22Rv1 (cell line): ENCODE measurements at regions not wholly inside any gene's neighbourhood (a gene's known extent, or its start where the extent isn't known, plus 50 kb on each side); places are given as distances from the start of the nearest gene placed in this dataset.
"Not testable (repeated sequence)": the region's sequence is repeated elsewhere in the genome, so short reads cannot be mapped to it uniquely, and the experiment has no call there.

Experiments used
- CTCF ChIP-seq: fragments of 450-650 bp; IDR thresholded peaks from 2 replicates; pipeline ENCODE4 v1.5.1; 2017; ENCODE audit warnings: mild to moderate bottlenecking
- ZFX ChIP-seq: fragments of 450-650 bp; IDR thresholded peaks from 2 replicates; pipeline ENCODE4 v1.6.1; 2017; ENCODE audit warnings: antibody characterized with exemption, borderline replicate concordance

- not testable (repeated sequence) for TF ChIP-seq CTCF, ZFX
Measured at GRCh38 chrX:89734367-89734766, 187.3 kb upstream of the TGIF2LX start.
